GM06990 (cell line): ENCODE measurements at regions not wholly inside any gene's neighbourhood (a gene's known extent, or its start where the extent isn't known, plus 50 kb on each side); places are given as distances from the start of the nearest gene placed in this dataset.

Experiments used
- DNase-seq: peaks from one replicate; pipeline ENCODE4 v3.0.0-alpha.2; 2011; ENCODE audit not compliant: insufficient read length; ENCODE audit errors: extremely low read depth
- H3K27me3 ChIP-seq: replicated peaks from 2 replicates; pipeline ENCODE4 v1.6.0; 2011; ENCODE audit warnings: low read length; ENCODE audit not compliant: control insufficient read depth, insufficient read depth
- H3K36me3 ChIP-seq: 2 replicates; pipeline ENCODE4 v1.5.1; 2011; ENCODE audit warnings: low read length; ENCODE audit not compliant: control insufficient read depth, insufficient read depth
- H3K4me3 ChIP-seq: replicated peaks from 2 replicates; pipeline ENCODE4 v1.5.1; 2011; ENCODE audit warnings: low read depth, mild to moderate bottlenecking, control low read depth, low read length
- TF ChIP-seq, protein P1 (sequence below): IDR thresholded peaks from 2 replicates; pipeline ENCODE4 v1.5.1; 2011; ENCODE audit warnings: low read length, control low read depth, mild to moderate bottlenecking, inconsistent platforms; ENCODE audit not compliant: insufficient read depth, poor library complexity, severe bottlenecking

DNA sequence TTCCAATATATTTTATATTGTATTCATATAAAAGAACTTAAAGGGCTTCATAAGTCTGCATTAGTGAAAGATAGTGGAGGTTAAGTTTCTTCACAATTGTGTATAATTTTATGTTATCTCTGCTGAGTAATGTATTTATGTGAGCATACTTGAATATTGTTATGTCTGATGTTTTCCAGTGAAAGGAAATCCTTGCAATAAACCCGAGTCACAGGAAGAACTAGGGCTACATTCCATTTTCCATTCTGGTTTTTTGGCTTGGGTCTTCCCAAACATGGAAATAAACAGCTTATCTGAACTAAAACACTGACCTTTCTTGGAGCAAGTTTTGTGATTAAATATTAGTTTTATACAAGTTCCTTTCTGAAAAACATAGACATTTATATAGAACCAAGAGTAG lies 231.3 kb upstream of the GPRIN3 start:
- no peak overlapping the region for H3K4me3 ChIP-seq
- DNase-seq, result no peak
- H3K36me3 ChIP-seq, result no peaks in the 10 kb centered on the region
- no peaks in the 10 kb centered on the region for H3K27me3 ChIP-seq
- TF ChIP-seq, protein P1, sequence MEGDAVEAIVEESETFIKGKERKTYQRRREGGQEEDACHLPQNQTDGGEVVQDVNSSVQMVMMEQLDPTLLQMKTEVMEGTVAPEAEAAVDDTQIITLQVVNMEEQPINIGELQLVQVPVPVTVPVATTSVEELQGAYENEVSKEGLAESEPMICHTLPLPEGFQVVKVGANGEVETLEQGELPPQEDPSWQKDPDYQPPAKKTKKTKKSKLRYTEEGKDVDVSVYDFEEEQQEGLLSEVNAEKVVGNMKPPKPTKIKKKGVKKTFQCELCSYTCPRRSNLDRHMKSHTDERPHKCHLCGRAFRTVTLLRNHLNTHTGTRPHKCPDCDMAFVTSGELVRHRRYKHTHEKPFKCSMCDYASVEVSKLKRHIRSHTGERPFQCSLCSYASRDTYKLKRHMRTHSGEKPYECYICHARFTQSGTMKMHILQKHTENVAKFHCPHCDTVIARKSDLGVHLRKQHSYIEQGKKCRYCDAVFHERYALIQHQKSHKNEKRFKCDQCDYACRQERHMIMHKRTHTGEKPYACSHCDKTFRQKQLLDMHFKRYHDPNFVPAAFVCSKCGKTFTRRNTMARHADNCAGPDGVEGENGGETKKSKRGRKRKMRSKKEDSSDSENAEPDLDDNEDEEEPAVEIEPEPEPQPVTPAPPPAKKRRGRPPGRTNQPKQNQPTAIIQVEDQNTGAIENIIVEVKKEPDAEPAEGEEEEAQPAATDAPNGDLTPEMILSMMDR, result no peak

DNA sequence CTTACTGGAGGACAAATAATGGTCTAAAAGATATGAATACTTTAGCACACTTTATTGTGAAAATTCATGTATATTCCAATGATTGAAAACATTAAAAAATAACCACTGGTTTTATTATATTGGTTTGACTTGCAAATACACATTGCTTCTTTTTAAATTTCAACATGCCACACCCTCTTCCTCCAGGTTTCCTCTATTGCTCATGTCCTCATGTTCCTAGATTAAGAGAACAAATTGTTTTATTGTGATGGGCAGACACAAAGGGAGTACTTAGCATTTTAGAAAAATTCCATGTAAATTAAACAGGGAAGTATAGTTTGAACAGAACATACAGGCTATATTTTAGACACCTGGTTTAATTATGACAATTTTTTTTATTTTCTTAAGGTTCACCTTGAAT lies 230.6 kb upstream of the GPRIN3 start:
- no peaks in the 10 kb centered on the region for H3K27me3 ChIP-seq
- H3K4me3 ChIP-seq, result no peak overlapping the region
- TF ChIP-seq, protein P1, result no peak
- no peak for DNase-seq
- no peaks in the 10 kb centered on the region for H3K36me3 ChIP-seq

DNA sequence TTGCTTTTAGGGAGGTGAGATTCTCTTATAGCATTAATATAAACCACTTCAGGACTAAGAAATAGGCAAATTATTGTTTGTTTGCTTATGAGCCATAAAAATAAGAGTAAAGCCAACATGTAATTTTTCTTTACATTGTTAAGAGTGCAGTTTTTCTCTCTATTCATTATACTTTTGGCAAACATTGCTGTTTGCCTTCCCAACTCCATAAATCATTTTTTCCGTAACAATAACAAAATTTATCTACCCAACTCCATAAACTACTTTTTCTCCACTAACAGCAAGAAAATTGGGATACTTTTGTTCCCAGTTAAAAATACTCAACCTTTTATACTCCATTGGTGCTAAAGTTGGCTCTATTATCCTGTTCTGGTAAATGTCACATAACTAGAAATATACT lies 229.7 kb upstream of the GPRIN3 start:
- Histone ChIP-seq H3K27me3 (no peaks in the 10 kb centered on the region), H3K4me3 (no peak overlapping the region), H3K36me3 (no peaks in the 10 kb centered on the region)
- DNase-seq, result no peak
- TF ChIP-seq, protein P1, result no peak

GRCh38 chr4:89535251-89535650 lies 227.7 kb upstream of the GPRIN3 start:
- H3K27me3 ChIP-seq, result no peaks in the 10 kb centered on the region
- no peak for DNase-seq
- H3K4me3 ChIP-seq, result no peak overlapping the region
- TF ChIP-seq, protein P1, result no peak
- no peaks in the 10 kb centered on the region for H3K36me3 ChIP-seq

DNA sequence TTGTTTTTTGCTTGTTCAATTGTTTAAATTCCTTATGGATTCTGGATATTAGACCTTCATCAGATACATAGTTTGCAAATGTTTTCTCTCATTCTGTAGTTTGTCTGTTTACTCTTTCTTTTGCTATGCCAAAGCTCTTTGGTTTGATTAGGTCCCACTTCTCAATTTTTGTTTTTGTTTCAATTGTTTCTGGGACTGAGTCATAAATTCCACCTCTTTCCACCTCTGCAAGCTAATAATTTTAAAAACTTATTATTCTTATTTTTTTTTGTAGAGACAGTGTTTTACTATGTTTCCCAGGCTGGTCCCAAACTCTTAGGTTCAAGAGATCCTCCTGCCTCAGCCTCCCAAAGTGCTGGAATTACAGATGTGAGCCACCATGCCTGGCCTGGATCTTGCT lies 226.8 kb upstream of the GPRIN3 start:
- Histone ChIP-seq H3K36me3 (no peaks in the 10 kb centered on the region), H3K4me3 (no peak overlapping the region), H3K27me3 (no peaks in the 10 kb centered on the region)
- TF ChIP-seq, protein P1, result no peak
- no peak for DNase-seq

- no peak for DNase-seq
- Histone ChIP-seq H3K4me3 (no peak overlapping the region), H3K36me3 (no peaks in the 10 kb centered on the region), H3K27me3 (no peaks in the 10 kb centered on the region)
- TF ChIP-seq, protein P1, result no peak
Measured at GRCh38 chr4:89531932-89532640, 224.5 kb upstream of the GPRIN3 start.
